ENCODE measurements at regions not wholly inside any gene's neighbourhood (a gene's known extent, or its start where the extent isn't known, plus 50 kb on each side); places are given as distances from the start of the nearest gene placed in this dataset.

GRCh38 chr21:28834335-28835238 is 158.1 kb downstream of the LTN1 start:
- ATAC-seq (peak; percentile 28), DNase-seq (ENCODE audit: extremely low read depth in 1 of 4, low spot score in 3 of 4) (peak in 1 of 4 experiments; percentile 10), FAIRE-seq (no peak)
- H3K9ac ChIP-seq (ENCODE audit: insufficient read depth in 1 of 2, low read depth in 2 of 2, low read length in 2 of 2), result no peak overlapping the region
- H3K4me1 ChIP-seq (replicated peaks in 1 of 2; ENCODE audit: control insufficient read depth in 2 of 2, insufficient read depth in 2 of 2, low read length in 2 of 2), result peaks cover 0 to 15% of the 10 kb centered on the region in 2 experiments; a peak in 4 of 5 replicates
- H3K9me1 ChIP-seq (ENCODE audit: control insufficient read depth, insufficient read depth, low read length), result no peaks in the 10 kb centered on the region
- no peak overlapping the region for H3K27ac ChIP-seq (ENCODE audit: extremely low read depth, low read depth, low read length)
- H3K36me3 ChIP-seq (ENCODE audit: control insufficient read depth, insufficient read depth, low read length), result no peaks in the 10 kb centered on the region
- H3K4me2 ChIP-seq (ENCODE audit: insufficient read depth, low read length), result peak overlapping the region; percentile 17; the same call in 1 of the 2 replicates
- no peaks in the 10 kb centered on the region for H3K9me3 ChIP-seq (replicated peaks; ENCODE audit: control insufficient read depth, insufficient read depth, low read depth, low read length)
- no TSS peak for BruUV-seq (replicated peaks)
- intact Hi-C loops (cut with micrococcal nuclease), result no loop called here
- POLR2A ChIA-PET, result no interaction called here
- no peaks in the 10 kb centered on the region for H3K79me2 ChIP-seq (ENCODE audit: control insufficient read depth, insufficient read depth, low read length)
- H2AFZ ChIP-seq (ENCODE audit: low read depth, low read length), result peak overlapping the region; percentile 71
- no peak overlapping the region for H3K4me3 ChIP-seq
- no peaks in the 10 kb centered on the region for H3K27me3 ChIP-seq (ENCODE audit: control insufficient read depth in 2 of 2, insufficient read depth in 2 of 2, low read length in 2 of 2)
- 34% methylated on average over 6 of the region's 6 CpGs for WGBS (ENCODE audit: insufficient coverage, low coverage, missing lambda C conversion rate)
- in situ Hi-C loops (cut with MboI), result no loop called here
- no peaks in the 10 kb centered on the region for H4K20me1 ChIP-seq (replicated peaks; ENCODE audit: control insufficient read depth, insufficient read depth, low read length)
- CTCF ChIA-PET (ENCODE audit: low intra/inter-chr PET ratio), result no interaction called here
- TF ChIP-seq DMBX1 (CRISPR knock-in tag; IDR thresholded peaks at IDR 0.05; ENCODE audit: borderline replicate concordance), result peak; percentile 38; the same call in 1 of the 2 replicates
- 0 out of 2 replicates have a peak, but pooled peaks have one; percentile 34 for TF ChIP-seq SMAD4 (CRISPR knock-in tag; conservative IDR thresholded peaks at IDR 0.05)
- TF ChIP-seq CCNT2 (IDR thresholded peaks at IDR 0.05; ENCODE audit: borderline replicate concordance, extremely low read depth, insufficient read length, low read depth, low read length), result no peak
- 0 out of 2 replicates have a peak, but pooled peaks have one; percentile 47 for TF ChIP-seq ZNF584 (CRISPR knock-in tag; IDR thresholded peaks at IDR 0.05; ENCODE audit: low read depth)
- TF ChIP-seq ZNF316 (IDR thresholded peaks at IDR 0.05), result peak; percentile 49
- no peak for TF ChIP-seq NCOA6 (IDR thresholded peaks at IDR 0.05)
- peak; percentile 63; the same call in 1 of the 2 replicates for TF ChIP-seq ZNF175 (CRISPR knock-in tag; IDR thresholded peaks at IDR 0.05; ENCODE audit: low read depth)
- TF ChIP-seq MAFF (IDR thresholded peaks at IDR 0.05; ENCODE audit: low read length), result peak; percentile 28; the same call in 1 of the 2 replicates
- TF ChIP-seq YY1 (IDR thresholded peaks at IDR 0.05; ENCODE audit: borderline replicate concordance in 1 of 3, control insufficient read depth in 1 of 3, extremely low read depth in 1 of 3, insufficient read depth in 3 of 3, insufficient read length in 1 of 3, insufficient replicate concordance in 2 of 3, low read depth in 1 of 3, low read length in 2 of 3), result peak in 1 of 3 experiments; percentile 51
- TF ChIP-seq NFE2L1 (tag; IDR thresholded peaks at IDR 0.05; ENCODE audit: borderline replicate concordance, low read depth), result peak; percentile 28; the same call in 1 of the 2 replicates
- TF ChIP-seq DPF2 (IDR thresholded peaks at IDR 0.05), result no peak
- peak; percentile 54 for TF ChIP-seq MAFG (tag; conservative IDR thresholded peaks at IDR 0.05)
- TF ChIP-seq CTCF (IDR thresholded peaks at IDR 0.05 in 2 of 3, conservative IDR thresholded peaks at IDR 0.05 in 1 of 3; ENCODE audit: insufficient read depth in 2 of 3, low read depth in 1 of 3, low read length in 3 of 3), result peak in 1 of 3 experiments; percentile 2; a peak in 1 of 6 replicates
- TF ChIP-seq C11orf30 (IDR thresholded peaks at IDR 0.05; ENCODE audit: low read depth), result peak; percentile 71
- peak; percentile 47; the same call in 1 of the 2 replicates for TF ChIP-seq ZNF395 (CRISPR knock-in tag; IDR thresholded peaks at IDR 0.05)
